NCI-H2227 (cell line): ENCODE measurements at regions not wholly inside any gene's neighbourhood (a gene's known extent, or its start where the extent isn't known, plus 50 kb on each side); places are given as distances from the start of the nearest gene placed in this dataset.

Experiments used
- DNase-seq: peaks from one replicate; lab custom pipeline; 2025; ENCODE audit not compliant: unreplicated experiment; lab: John Stamatoyannopoulos, UW

- DNase-seq, result no peak
These were observed 359.2 kb downstream of the KCTD12 start for GRCh38 chr13:76527041-76527440.

DNA sequence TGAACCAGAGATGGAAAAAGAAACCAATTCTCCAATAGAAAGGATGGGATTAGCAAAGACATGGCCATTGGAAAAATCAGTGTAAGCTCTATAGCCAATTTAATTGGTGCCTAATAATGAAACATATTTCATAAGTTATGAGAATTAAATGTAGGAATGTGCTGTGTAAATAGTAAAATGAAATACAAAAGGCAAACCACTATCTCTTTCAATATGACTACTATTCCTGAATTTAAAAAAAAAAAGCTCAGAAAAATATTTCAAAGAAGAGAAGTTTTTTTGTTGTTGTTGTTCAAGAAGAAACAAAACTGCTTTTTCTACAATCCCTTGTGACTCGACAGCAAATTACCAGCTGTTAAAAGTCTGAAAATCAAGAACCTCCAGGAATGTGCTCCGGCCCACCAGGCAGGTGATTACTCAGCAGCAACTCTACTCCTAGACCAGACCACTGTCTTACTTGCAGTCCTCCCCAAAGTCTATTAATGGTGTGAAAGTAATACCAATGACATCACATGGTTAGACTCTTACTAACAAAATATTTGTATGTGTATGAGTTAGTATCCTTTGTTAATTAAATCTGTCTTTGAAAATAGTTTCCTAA lies 362.4 kb downstream of the KCTD12 start:
- DNase-seq, result no peak

- DNase-seq, result no peak
These were observed 364.0 kb downstream of the KCTD12 start for GRCh38 chr13:76522083-76522755.

DNA sequence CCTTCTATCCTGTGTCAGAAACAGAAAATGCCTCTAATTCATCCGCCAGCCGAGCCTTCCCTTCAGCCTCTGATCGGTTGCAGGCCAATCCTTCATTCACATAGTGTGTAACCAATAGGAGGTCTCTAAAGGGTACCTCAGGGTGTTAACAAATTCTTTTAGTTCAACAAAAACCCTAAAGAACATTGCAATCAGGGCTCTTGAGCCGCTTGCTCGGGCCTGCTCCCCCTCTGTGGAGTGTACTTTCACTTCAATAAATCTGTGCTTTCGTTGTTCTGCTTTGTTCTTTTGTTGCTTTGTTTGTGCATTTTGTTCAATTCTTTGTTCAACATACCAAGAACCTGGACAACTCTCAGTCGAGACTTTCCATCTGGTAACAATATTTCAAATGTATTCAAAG lies 366.5 kb downstream of the KCTD12 start:
- no peak for DNase-seq

- DNase-seq, result no peak
These were observed 369.6 kb downstream of the KCTD12 start for GRCh38 chr13:76516586-76516985.

DNA sequence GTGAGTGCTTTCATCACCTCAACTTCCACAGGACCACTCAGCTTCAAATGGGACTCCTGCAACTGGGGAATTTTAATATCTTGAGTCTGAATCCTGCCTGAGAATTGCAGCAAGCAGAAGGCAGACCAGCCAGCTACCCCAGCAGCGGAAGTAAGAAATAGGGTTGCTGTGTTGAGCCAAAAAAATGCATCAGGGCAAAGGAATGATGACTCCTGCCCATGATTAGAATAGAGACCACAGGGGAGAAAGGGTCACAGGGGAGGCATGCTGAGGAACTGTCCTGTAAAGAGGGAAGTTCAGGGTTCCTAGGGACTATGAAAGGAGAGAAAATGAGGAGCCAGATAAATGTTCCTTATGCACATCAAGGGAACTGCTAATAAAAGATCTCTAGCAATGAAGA lies 370.2 kb downstream of the KCTD12 start:
- DNase-seq, result no peak

- DNase-seq, result no peak
These were observed 373.5 kb downstream of the KCTD12 start for GRCh38 chr13:76512721-76513145.

DNA sequence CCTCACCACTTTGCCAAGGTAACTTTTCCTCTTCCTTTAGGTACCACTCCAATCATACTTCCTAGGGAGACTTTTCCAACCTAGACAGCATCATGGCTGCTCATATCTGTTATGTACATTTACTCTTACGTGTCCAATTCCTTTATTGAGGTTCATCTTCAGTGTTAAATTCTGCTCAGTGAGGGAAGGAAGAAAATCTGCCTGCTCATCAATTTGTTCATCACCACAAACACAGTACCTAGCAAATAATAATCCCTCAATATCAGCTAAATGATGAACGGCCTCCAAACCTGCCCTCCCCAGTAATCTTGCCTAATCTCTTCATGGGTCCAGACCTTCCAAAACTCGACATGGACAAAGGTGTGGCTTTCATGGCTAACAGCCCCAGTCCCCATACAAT lies 380.8 kb downstream of the KCTD12 start:
- DNase-seq, result no peak

- DNase-seq, result no peak
These were observed 382.4 kb downstream of the KCTD12 start for GRCh38 chr13:76503766-76504165.

DNA sequence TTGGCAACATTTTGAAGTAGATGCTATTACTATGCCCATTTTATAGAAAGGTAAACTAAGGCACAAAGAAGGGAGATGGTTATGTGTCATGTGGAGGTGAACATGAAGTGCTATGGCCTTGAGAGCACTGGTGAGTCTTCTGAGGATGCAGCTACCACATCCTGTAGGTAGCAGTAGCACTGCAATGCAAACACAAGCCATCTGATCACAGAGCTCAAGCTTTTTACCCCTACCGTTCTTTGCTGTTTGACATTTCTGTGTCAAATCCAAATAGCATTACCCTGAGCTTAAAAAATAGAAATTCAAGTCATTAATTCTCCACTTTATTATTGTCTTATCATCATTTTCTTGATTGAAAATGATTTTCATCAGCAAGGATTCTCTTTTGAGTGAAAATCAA lies 382.9 kb downstream of the KCTD12 start:
- no peak for DNase-seq

DNA sequence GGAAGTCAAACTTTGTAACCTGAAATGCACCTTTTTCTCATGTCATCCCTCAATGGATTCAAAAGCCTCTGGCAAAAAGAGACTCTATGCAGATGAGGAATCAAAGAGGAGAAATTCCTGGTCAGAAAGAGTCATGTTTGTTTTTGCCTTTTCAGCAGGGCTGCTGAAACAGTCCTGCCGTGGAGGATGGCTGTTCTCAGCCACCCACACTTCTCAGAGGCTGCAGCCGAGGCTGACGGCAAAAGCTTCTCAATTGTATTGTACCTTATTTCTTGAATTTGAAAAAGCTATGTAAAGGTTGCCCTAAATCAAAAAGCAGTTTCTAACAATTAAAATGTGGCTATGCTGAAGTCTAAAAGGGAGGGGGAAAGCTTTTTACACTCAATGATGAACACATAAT lies 385.3 kb downstream of the KCTD12 start:
- DNase-seq, result no peak

DNA sequence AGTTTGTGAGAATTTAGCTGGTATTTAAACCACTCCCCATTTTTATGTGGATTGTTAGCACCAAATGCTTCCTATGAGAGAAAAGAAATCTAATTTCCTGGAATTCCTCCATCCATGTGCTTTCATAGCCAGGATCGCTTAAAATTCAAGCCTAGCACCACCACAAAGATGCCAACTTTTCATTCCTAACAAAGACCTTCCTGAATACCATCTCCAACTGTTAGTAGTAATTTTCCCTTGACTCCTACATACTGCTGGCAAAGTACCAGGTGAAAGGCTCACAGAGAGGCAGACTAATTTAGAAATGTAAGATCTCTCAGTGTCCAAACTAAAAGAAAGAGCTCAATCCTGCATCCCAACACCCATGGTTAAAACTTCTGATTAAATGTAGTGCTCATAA lies 386.3 kb downstream of the KCTD12 start:
- no peak for DNase-seq

GRCh38 chr13:76489274-76489673 lies 396.9 kb downstream of the KCTD12 start:
- no peak for DNase-seq

GRCh38 chr13:76481738-76482137 lies 404.5 kb downstream of the KCTD12 start:
- no peak for DNase-seq

DNA sequence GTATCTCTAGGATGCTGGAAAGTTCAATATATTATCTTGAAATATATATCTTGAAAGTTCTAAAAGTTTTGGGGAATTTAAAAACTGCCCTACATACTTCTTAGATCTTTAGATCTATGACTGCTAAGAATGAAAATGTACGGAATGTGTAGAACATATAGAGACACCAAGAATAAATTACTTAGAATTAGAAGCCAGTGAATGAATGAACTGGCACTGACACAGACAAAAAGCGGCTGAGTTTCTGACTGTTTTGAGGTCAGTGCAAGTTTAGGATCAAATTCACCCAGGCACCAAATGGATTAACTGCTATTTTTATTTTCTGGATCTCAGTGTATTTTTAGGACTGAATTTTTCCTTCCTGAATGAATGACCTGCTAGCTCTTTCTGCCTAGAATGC lies 411.2 kb downstream of the KCTD12 start:
- no peak for DNase-seq

DNA sequence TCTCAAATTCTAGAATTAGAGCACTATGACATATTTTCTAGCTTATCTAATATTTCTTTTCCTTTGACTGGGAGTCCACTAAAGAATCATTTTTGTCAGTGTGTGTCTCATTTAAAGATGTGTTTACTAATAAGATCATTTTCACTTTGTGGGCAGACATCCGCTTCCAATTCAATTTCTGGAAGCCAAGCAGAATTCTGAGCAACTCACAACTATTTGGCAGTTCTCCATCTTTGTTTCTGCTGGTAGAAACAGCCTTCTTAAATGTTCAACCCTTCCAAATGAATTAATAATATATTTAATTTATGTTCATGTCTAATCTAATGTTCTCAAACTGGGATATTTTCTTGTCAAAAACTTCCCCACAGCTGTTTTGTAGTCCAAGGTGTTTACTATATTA lies 411.8 kb downstream of the KCTD12 start:
- DNase-seq, result no peak

DNA sequence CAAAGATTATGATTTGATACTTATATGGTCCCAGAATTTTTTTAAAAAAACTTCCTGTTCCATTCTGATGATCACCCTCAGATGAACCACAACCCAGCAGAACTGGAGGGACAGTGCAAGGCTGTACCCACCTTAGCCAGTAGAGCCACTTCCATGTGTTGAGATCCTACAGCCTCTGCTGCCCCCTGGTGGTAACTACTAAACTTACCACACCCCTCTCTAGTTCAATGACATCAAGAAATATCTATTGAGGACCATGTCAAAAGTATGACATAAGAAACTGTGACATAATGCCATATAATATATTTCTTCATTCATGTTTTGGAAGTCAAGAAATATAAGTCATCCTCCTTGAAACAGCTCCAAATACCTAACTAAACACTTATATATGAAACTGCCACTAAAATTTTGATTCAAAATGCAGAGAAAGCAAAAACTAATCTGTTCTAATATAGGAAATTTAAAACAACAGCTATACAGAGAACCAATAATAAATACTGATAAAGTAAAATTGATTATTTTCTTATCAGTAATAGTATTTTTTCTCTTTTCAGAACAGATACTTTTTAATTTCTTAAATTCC lies 412.6 kb downstream of the KCTD12 start:
- peak; percentile 0 for DNase-seq

DNA sequence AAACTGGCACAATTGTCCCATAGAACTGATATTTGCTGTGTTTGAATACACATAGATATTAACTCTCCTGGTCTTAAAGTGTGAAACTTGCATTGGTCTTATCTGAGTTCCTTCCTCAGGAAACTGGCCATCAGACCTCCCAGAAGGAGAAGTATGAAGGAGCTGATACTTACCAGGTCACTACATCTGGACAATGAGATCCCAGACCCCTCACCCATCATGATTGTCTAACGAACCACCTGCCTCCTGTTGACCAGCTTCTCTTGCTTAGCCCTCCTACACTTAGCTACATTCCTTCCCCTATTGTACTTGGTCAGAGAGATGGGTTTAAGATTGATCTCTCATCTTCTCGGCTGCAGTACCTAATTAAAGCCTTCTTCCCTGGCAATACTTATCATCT lies 413.3 kb downstream of the KCTD12 start:
- no peak for DNase-seq

- DNase-seq, result no peak
These were observed 414.7 kb downstream of the KCTD12 start for GRCh38 chr13:76471486-76471885.

DNA sequence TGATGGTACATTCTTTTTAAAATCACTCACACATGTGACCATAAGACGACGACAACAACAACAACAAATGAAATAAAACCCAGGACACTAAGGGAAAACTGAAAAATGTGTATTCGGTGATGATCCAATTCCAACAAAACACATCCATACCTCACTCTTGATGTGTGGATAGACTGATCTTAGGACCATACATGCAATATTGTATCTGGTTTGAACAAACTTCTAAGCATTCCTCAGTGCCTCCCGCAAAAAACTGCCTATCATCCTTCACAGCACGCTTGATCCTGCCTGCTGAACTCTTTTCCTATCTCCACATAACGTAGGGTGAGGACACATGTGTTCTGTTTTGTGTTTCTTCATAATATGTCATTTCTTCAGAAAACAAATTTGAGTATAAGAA lies 415.2 kb downstream of the KCTD12 start:
- DNase-seq, result no peak

DNA sequence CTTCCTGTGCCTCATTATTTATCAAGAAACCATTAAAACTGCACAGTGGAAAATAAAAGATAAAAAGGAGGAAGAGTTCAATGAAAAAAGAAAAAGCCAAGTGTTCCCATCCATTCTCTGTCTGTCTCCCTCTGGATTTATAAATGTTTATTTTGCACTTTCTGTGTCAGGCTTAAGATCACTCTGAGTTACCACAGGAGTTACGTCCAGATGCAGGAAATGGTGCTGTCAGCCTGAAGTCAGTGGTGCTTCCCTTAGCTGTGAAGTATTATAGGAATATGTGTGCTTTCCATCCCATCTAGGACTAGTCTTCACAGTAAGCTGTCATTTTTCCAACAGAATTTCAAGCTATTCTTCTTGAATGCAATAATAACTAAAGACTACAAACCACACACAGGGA lies 420.2 kb downstream of the KCTD12 start:
- no peak for DNase-seq

DNA sequence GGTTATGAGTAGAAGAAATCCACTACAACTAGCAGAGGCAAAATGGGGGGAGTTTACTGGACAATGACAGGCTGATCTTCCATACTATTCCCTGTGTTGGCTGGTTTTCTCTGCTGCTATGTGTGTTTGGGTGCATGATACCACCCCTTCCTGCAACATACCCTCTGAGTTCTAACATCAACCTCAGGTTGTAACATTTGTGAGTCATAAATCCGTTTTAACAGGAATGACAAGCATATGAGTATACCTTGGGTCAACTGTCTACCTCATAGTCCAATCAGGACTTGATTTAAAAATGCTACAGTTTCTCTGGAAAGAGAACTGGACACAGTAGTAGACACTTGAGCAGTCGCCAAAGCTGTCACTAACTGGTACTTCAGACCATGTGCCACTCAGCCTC lies 422.9 kb downstream of the KCTD12 start:
- DNase-seq, result no peak

DNA sequence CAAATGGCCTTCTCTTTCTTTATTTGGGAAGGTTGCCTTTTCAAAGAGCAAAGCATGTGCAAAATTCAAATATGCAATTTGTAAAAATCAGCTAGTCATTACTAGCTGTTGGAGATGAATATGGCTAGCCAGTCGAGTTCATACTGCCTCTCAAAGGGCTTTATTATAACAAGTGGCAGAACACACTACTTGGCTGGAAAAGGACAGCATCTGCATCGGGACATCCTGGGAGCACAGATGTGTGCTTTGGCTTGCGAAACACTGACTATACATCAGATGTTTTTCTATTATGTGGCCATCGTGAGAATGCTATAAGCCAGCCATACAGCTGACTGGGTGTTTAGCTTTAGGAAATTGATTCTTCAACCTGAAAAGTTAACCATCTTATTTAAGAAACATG lies 424.2 kb downstream of the KCTD12 start:
- DNase-seq, result no peak
